NOMO-1 (cell line): ENCODE measurements at regions not wholly inside any gene's neighbourhood (a gene's known extent, or its start where the extent isn't known, plus 50 kb on each side); places are given as distances from the start of the nearest gene placed in this dataset.

ENCODE experiments used
- DNase-seq, 2 experiments: peaks; one replicate each; lab custom pipeline; 2025; ENCODE audit not compliant: unreplicated experiment in 2 of 2; lab: John Stamatoyannopoulos, UW

- DNase-seq: no peak
These were observed 427.4 kb upstream of the MGMT start for GRCh38 chr10:129039406-129040370.

GRCh38 chr10:129040377-129040776 is 426.7 kb upstream of the MGMT start:
- DNase-seq: no peak

- no peak for DNase-seq
These were observed 425.1 kb upstream of the MGMT start for GRCh38 chr10:129041916-129042315.

GRCh38 chr10:129042776-129043595 is 424.1 kb upstream of the MGMT start:
- no peak for DNase-seq

- no peak for DNase-seq
These were observed 423.4 kb upstream of the MGMT start for GRCh38 chr10:129043691-129044090.

- DNase-seq: no peak
These were observed 421.4 kb upstream of the MGMT start for GRCh38 chr10:129045599-129045998.

- no peak for DNase-seq
These were observed 420.9 kb upstream of the MGMT start for GRCh38 chr10:129046065-129046681.

GRCh38 chr10:129046962-129047361 is 420.1 kb upstream of the MGMT start:
- no peak for DNase-seq

GRCh38 chr10:129047600-129047999 is 419.4 kb upstream of the MGMT start:
- DNase-seq: no peak

GRCh38 chr10:129048513-129048912 is 418.5 kb upstream of the MGMT start:
- no peak for DNase-seq

- no peak for DNase-seq
These were observed 417.5 kb upstream of the MGMT start for GRCh38 chr10:129049501-129049900.

- DNase-seq: no peak
These were observed 411.8 kb upstream of the MGMT start for GRCh38 chr10:129055225-129055624.

- no peak for DNase-seq
These were observed 411.1 kb upstream of the MGMT start for GRCh38 chr10:129055986-129056385.

- DNase-seq: no peak
These were observed 410.0 kb upstream of the MGMT start for GRCh38 chr10:129056734-129057689.

- no peak for DNase-seq
These were observed 409.0 kb upstream of the MGMT start for GRCh38 chr10:129057856-129058663.

- no peak for DNase-seq
These were observed 408.3 kb upstream of the MGMT start for GRCh38 chr10:129058664-129059155.

GRCh38 chr10:129059977-129060376 is 407.1 kb upstream of the MGMT start:
- DNase-seq: no peak

- no peak for DNase-seq
These were observed 403.8 kb upstream of the MGMT start for GRCh38 chr10:129063212-129063611.

- DNase-seq: peak in 1 of 2 experiments; percentile 3
These were observed 403.2 kb upstream of the MGMT start for GRCh38 chr10:129063877-129064276.
